Trophoblast cell (in vitro differentiated cells and primary cell): ENCODE measurements at regions not wholly inside any gene's neighbourhood (a gene's known extent, or its start where the extent isn't known, plus 50 kb on each side); places are given as distances from the start of the nearest gene placed in this dataset.

Experiments
- DNase-seq, 2 donors: peaks; one replicate each; pipeline ENCODE4 v3.0.0-alpha.2; 2016
- H2AFZ ChIP-seq: 2 replicates; pipeline ENCODE4 v1.6.1; 2013; ENCODE audit warnings: low read length, moderate library complexity, mild to moderate bottlenecking; ENCODE audit not compliant: insufficient read depth, poor library complexity
- H2AK5ac ChIP-seq: 2 replicates; pipeline ENCODE4 v1.6.1; 2013; ENCODE audit warnings: mild to moderate bottlenecking, low read length
- H2BK120ac ChIP-seq: 2 replicates; pipeline ENCODE4 v1.6.1; 2013; ENCODE audit warnings: low read length, mild to moderate bottlenecking, moderate library complexity; ENCODE audit not compliant: insufficient read depth, poor library complexity
- H2BK12ac ChIP-seq: 2 replicates; pipeline ENCODE4 v1.6.1; 2013; ENCODE audit warnings: mild to moderate bottlenecking, low read length, moderate library complexity
- H2BK5ac ChIP-seq: 2 replicates; pipeline ENCODE4 v1.6.1; 2013; ENCODE audit warnings: low read length, low read depth, moderate library complexity, mild to moderate bottlenecking; ENCODE audit not compliant: poor library complexity
- H3K14ac ChIP-seq: 2 replicates; pipeline ENCODE4 v1.6.1; 2013; ENCODE audit warnings: mild to moderate bottlenecking, low read length
- H3K18ac ChIP-seq: 2 replicates; pipeline ENCODE4 v1.6.1; 2013; ENCODE audit warnings: mild to moderate bottlenecking, low read length
- H3K23ac ChIP-seq: 2 replicates; pipeline ENCODE4 v1.6.1; 2013; ENCODE audit warnings: low read length
- H3K27ac ChIP-seq: 2 replicates; pipeline ENCODE4 v1.5.1; 2013; ENCODE audit warnings: low read depth, mild to moderate bottlenecking, inconsistent platforms, low read length, moderate library complexity
- H3K27me3 ChIP-seq: 2 replicates; pipeline ENCODE4 v1.6.1; 2013; ENCODE audit warnings: inconsistent platforms, mild to moderate bottlenecking, low read length, moderate library complexity; ENCODE audit not compliant: insufficient read depth
- H3K36me3 ChIP-seq, 2 experiments: 1 replicate in 1 of 2; 2 replicates in 1 of 2; pipeline ENCODE4 v1.6.1; 2013; ENCODE audit warnings: low read length in 2 of 2, mild to moderate bottlenecking in 2 of 2, moderate library complexity in 1 of 2; ENCODE audit not compliant: insufficient read depth in 2 of 2, control insufficient read depth in 1 of 2
- H3K4ac ChIP-seq: 2 replicates; pipeline ENCODE4 v1.6.1; 2013; ENCODE audit warnings: low read depth, mild to moderate bottlenecking, low read length, moderate library complexity
- H3K4me1 ChIP-seq, 2 experiments: 1 replicate in 1 of 2; 2 replicates in 1 of 2; pipeline ENCODE4 v1.6.1; 2013; ENCODE audit warnings: low read length in 2 of 2, mild to moderate bottlenecking in 2 of 2, moderate library complexity in 1 of 2; ENCODE audit not compliant: insufficient read depth in 2 of 2, control insufficient read depth in 1 of 2
- H3K4me2 ChIP-seq: 2 replicates; pipeline ENCODE4 v1.6.1; 2013; ENCODE audit warnings: inconsistent platforms, mild to moderate bottlenecking, low read length, moderate library complexity
- H3K4me3 ChIP-seq: 2 replicates; pipeline ENCODE4 v1.5.1; 2013; ENCODE audit warnings: mild to moderate bottlenecking, low read depth, low read length, inconsistent platforms
- H3K79me1 ChIP-seq: one replicate; pipeline ENCODE4 v1.6.1; 2013; ENCODE audit warnings: low read length
- H3K79me2 ChIP-seq: 2 replicates; pipeline ENCODE4 v1.6.1; 2013; ENCODE audit warnings: low read length, mild to moderate bottlenecking; ENCODE audit not compliant: control insufficient read depth, insufficient read depth, poor library complexity
- H3K9ac ChIP-seq: 2 replicates; pipeline ENCODE4 v1.6.1; 2013; ENCODE audit warnings: mild to moderate bottlenecking, low read length
- H3K9me3 ChIP-seq: 2 replicates; pipeline ENCODE4 v1.6.1; 2013; ENCODE audit warnings: low read depth, mild to moderate bottlenecking, control low read depth, inconsistent platforms, low read length; ENCODE audit not compliant: insufficient read depth
- H4K12ac ChIP-seq: 2 replicates; pipeline ENCODE4 v1.6.1; 2013; ENCODE audit warnings: low read depth, mild to moderate bottlenecking, low read length, moderate library complexity
- H4K8ac ChIP-seq: 2 replicates; pipeline ENCODE4 v1.6.1; 2013; ENCODE audit warnings: low read depth, mild to moderate bottlenecking, low read length, moderate library complexity
- H4K91ac ChIP-seq: one replicate; pipeline ENCODE4 v1.6.1; 2013; ENCODE audit warnings: low read depth, mild to moderate bottlenecking, low read length, moderate library complexity
- WGBS: extraction: QIAGEN DNeasy Blood & Tissue Kit; methylation state at CpG from one replicate; pipeline ENCODE4 v1.1.7; 2013; ENCODE audit warnings: missing lambda C conversion rate; ENCODE audit not compliant: insufficient read length, insufficient coverage; ENCODE audit errors: extremely low coverage; 5-methylcytosine and 5-hydroxymethylcytosine counted together

GRCh38 chr6:3587660-3588059, 130.8 kb upstream of the SLC22A23 start:
- no peaks in the 10 kb centered on the region for H3K27me3 ChIP-seq
- H3K14ac ChIP-seq, result no peak overlapping the region
- H3K4me1 ChIP-seq, result no peaks in the 10 kb centered on the region
- H3K79me2 ChIP-seq, result no peaks in the 10 kb centered on the region
- no peaks in the 10 kb centered on the region for H3K36me3 ChIP-seq
- H3K79me1 ChIP-seq, result no peaks in the 10 kb centered on the region
- H4K91ac ChIP-seq, result no peak overlapping the region
- H2BK5ac ChIP-seq, result no peak overlapping the region
- H3K4me3 ChIP-seq, result no peak overlapping the region
- H2AFZ ChIP-seq, result no peak overlapping the region
- peak; percentile 23 to 54 for DNase-seq
- H3K9me3 ChIP-seq, result no peaks in the 10 kb centered on the region
- H3K9ac ChIP-seq, result no peak overlapping the region
- no peak overlapping the region for H3K4me2 ChIP-seq
- no peak overlapping the region for H2AK5ac ChIP-seq
- H3K23ac ChIP-seq, result no peak overlapping the region
- no peak overlapping the region for H4K12ac ChIP-seq
- H3K27ac ChIP-seq, result no peak overlapping the region
- H4K8ac ChIP-seq, result no peak overlapping the region
- no peak overlapping the region for H2BK120ac ChIP-seq
- no peak overlapping the region for H3K18ac ChIP-seq
- H3K4ac ChIP-seq, result no peak overlapping the region
- no peak overlapping the region for H2BK12ac ChIP-seq

GRCh38 chr6:3585320-3585935, 128.6 kb upstream of the SLC22A23 start:
- Histone ChIP-seq H3K9me3 (no peaks in the 10 kb centered on the region), H2BK12ac (no peak overlapping the region), H3K79me1 (no peaks in the 10 kb centered on the region)

DNA sequence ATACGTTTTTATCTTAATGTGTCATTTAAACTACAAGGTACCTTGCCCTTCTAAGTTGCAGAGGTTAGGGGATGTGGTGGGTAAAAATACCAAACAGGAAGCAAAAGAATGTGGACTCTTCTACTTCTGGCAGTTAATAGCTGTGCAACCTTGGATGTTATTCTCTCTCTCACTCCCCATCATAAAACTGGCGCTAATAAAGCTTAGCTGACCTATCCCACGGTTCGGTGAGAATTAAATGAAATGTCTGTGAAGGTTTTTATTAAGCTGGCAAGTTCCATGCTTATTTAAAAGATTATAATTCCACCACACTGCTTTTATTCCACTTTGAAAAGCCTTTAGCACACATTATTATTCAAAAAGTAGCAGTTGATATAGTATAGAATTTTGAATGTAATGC, 127.8 kb upstream of the SLC22A23 start:
- Histone ChIP-seq H2BK12ac (no peak overlapping the region), H4K8ac (no peak overlapping the region), H4K91ac (no peak overlapping the region), H2BK120ac (no peak overlapping the region), H3K27me3 (no peaks in the 10 kb centered on the region), H3K4me2 (no peak overlapping the region), H3K9ac (no peak overlapping the region), H3K14ac (no peak overlapping the region), H3K36me3 (no peaks in the 10 kb centered on the region), H2AK5ac (no peak overlapping the region), H3K79me2 (no peaks in the 10 kb centered on the region), H3K23ac (no peak overlapping the region), H3K4me1 (no peaks in the 10 kb centered on the region), H3K27ac (no peak overlapping the region), H3K4me3 (no peak overlapping the region), H2BK5ac (no peak overlapping the region), H3K4ac (no peak overlapping the region), H4K12ac (no peak overlapping the region), H3K9me3 (no peaks in the 10 kb centered on the region), H3K18ac (no peak overlapping the region), H2AFZ (no peak overlapping the region), H3K79me1 (no peaks in the 10 kb centered on the region)
- WGBS, result no CpG with 5 or more reads among the region's 4 CpGs
- no peak for DNase-seq

More at GRCh38 chr6:3585320-3585935, 128.6 kb upstream of the SLC22A23 start:
- no peak overlapping the region for H4K12ac ChIP-seq
- WGBS, result no CpG with 5 or more reads among the region's 5 CpGs
- no peak overlapping the region for H3K9ac ChIP-seq
- no peak overlapping the region for H2AK5ac ChIP-seq
- H2BK5ac ChIP-seq, result no peak overlapping the region
- no peak overlapping the region for H3K27ac ChIP-seq
- no peak overlapping the region for H3K18ac ChIP-seq
- no peak overlapping the region for H3K23ac ChIP-seq
- H3K36me3 ChIP-seq, result no peaks in the 10 kb centered on the region
- H3K79me2 ChIP-seq, result no peaks in the 10 kb centered on the region
- H3K4ac ChIP-seq, result no peak overlapping the region
- H3K4me2 ChIP-seq, result no peak overlapping the region
- H4K8ac ChIP-seq, result no peak overlapping the region
- H3K27me3 ChIP-seq, result no peaks in the 10 kb centered on the region
- no peak overlapping the region for H2BK120ac ChIP-seq
- no peak overlapping the region for H3K4me3 ChIP-seq
- no peak overlapping the region for H4K91ac ChIP-seq
- DNase-seq, result peak in 1 of 2 donors; percentile 15
- no peaks in the 10 kb centered on the region for H3K4me1 ChIP-seq
- H2AFZ ChIP-seq, result no peak overlapping the region
- H3K14ac ChIP-seq, result no peak overlapping the region

GRCh38 chr6:3581469-3581868, 124.6 kb upstream of the SLC22A23 start:
- no peak overlapping the region for H2AFZ ChIP-seq
- H4K8ac ChIP-seq, result no peak overlapping the region
- no peak overlapping the region for H3K18ac ChIP-seq
- H2BK120ac ChIP-seq, result no peak overlapping the region
- no peak overlapping the region for H3K23ac ChIP-seq
- no peaks in the 10 kb centered on the region for H3K4me1 ChIP-seq
- H3K36me3 ChIP-seq, result no peaks in the 10 kb centered on the region
- H3K79me1 ChIP-seq, result no peaks in the 10 kb centered on the region
- H4K12ac ChIP-seq, result no peak overlapping the region
- no peaks in the 10 kb centered on the region for H3K9me3 ChIP-seq
- no peak overlapping the region for H2AK5ac ChIP-seq
- H2BK12ac ChIP-seq, result no peak overlapping the region
- no peak for DNase-seq
- no peak overlapping the region for H4K91ac ChIP-seq
- H2BK5ac ChIP-seq, result no peak overlapping the region
- no peak overlapping the region for H3K4ac ChIP-seq
- H3K9ac ChIP-seq, result no peak overlapping the region
- H3K14ac ChIP-seq, result no peak overlapping the region
- no peak overlapping the region for H3K4me3 ChIP-seq
- no peak overlapping the region for H3K27ac ChIP-seq
- H3K27me3 ChIP-seq, result no peaks in the 10 kb centered on the region
- WGBS, result no CpG with 5 or more reads among the region's 3 CpGs
- no peaks in the 10 kb centered on the region for H3K79me2 ChIP-seq
- no peak overlapping the region for H3K4me2 ChIP-seq
